ENCODE measurements at regions not wholly inside any gene's neighbourhood (a gene's known extent, or its start where the extent isn't known, plus 50 kb on each side); places are given as distances from the start of the nearest gene placed in this dataset.

DNA sequence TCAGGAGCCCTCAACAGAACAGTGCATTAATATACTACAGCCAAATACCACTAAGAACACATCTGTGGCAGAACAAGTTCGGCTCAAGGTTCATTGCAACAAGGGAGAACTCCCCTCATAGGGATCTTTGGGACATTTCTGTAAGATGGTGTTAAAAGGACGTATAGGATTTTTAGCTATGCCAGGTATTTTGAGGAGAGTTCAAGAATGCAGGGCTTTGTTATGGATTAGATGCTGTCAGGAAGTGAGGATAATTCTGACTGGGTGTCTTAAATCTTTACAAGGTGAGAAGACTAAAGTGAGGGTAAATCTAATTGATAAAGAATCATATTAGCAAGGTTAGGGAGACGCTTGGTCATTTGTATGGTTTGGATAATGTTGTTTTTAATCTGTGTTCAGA, 83.7 kb upstream of the AHI1 start:
- Histone ChIP-seq H3K4me3 (replicated peaks in 1 of 2; ENCODE audit: low read depth in 1 of 2, low read length in 2 of 2) (no peak overlapping the region), H3K9ac (ENCODE audit: low read length) (no peak overlapping the region), H3K9me3 (ENCODE audit: control insufficient read depth in 1 of 2, insufficient read depth in 1 of 2, low read depth in 1 of 2, low read length in 2 of 2) (no peaks in the 10 kb centered on the region), H3K4me1 (ENCODE audit: control insufficient read depth in 1 of 2, insufficient read depth in 2 of 2, low read length in 2 of 2) (no peaks in the 10 kb centered on the region), H3K9me2 (ENCODE audit: insufficient read depth) (no peaks in the 10 kb centered on the region), H2AFZ (ENCODE audit: low read depth, low read length, poor library complexity, severe bottlenecking) (no peak overlapping the region), H3K27ac (ENCODE audit: low read depth, low read length) (no peak overlapping the region), H4K20me1 (ENCODE audit: insufficient read depth) (no peaks in the 10 kb centered on the region), H3K4me2 (ENCODE audit: low read length) (no peak overlapping the region), H3K36me3 (ENCODE audit: control insufficient read depth in 1 of 2, insufficient read depth in 2 of 2, low read length in 2 of 2) (no peaks in the 10 kb centered on the region), H3K27me3 (ENCODE audit: insufficient read depth, low read length) (no peaks in the 10 kb centered on the region), H3K79me2 (ENCODE audit: insufficient read depth, low read length) (no peaks in the 10 kb centered on the region)
- CTCF ChIA-PET = interaction anchor here (1.0 kb wide), 1 partner anchor 12 kb away, joined by 4 read pairs; no protein-coding TSS in a partner anchor
- POLR2A ChIA-PET = no interaction called here
- intact Hi-C loops (cut with micrococcal nuclease) = no loop called here
- no peak for ATAC-seq
- RAD21 ChIA-PET (ENCODE audit: low non-redundant PET in 1 of 2, low total read pairs in 2 of 2, uncharacterized antibody in 2 of 2, unreplicated experiment in 2 of 2) = no interaction called here
- TF ChIP-seq CBX3 (IDR thresholded peaks at IDR 0.05; ENCODE audit: low read depth) (no peak), CEBPB (IDR thresholded peaks at IDR 0.05; ENCODE audit: low read depth) (no peak), RAD21 (IDR thresholded peaks at IDR 0.05; ENCODE audit: low read depth) (no peak), SRF (IDR thresholded peaks at IDR 0.05; ENCODE audit: low read depth) (no peak), YY1 (IDR thresholded peaks at IDR 0.05; ENCODE audit: extremely low read depth, insufficient replicate concordance, low read depth, low read length) (no peak), EGR1 (IDR thresholded peaks at IDR 0.05; ENCODE audit: low read depth) (no peak), EZH2 (IDR thresholded peaks at IDR 0.05) (no peak), SP1 (IDR thresholded peaks at IDR 0.05; ENCODE audit: low read depth) (no peak), FOSL1 (IDR thresholded peaks at IDR 0.05; ENCODE audit: low read depth) (no peak), ELF1 (IDR thresholded peaks at IDR 0.05; ENCODE audit: borderline replicate concordance, low read depth) (no peak)
- TF ChIP-seq, protein P1, sequence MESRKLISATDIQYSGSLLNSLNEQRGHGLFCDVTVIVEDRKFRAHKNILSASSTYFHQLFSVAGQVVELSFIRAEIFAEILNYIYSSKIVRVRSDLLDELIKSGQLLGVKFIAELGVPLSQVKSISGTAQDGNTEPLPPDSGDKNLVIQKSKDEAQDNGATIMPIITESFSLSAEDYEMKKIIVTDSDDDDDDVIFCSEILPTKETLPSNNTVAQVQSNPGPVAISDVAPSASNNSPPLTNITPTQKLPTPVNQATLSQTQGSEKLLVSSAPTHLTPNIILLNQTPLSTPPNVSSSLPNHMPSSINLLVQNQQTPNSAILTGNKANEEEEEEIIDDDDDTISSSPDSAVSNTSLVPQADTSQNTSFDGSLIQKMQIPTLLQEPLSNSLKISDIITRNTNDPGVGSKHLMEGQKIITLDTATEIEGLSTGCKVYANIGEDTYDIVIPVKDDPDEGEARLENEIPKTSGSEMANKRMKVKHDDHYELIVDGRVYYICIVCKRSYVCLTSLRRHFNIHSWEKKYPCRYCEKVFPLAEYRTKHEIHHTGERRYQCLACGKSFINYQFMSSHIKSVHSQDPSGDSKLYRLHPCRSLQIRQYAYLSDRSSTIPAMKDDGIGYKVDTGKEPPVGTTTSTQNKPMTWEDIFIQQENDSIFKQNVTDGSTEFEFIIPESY (IDR thresholded peaks at IDR 0.05; ENCODE audit: extremely low read depth, insufficient replicate concordance, low read length) = no peak
- no peak for DNase-seq (ENCODE audit: low read depth, low spot score)
- BruUV-seq (replicated peaks) = no TSS peak
